Neural cell (in vitro differentiated cells): ENCODE measurements at regions not wholly inside any gene's neighbourhood (a gene's known extent, or its start where the extent isn't known, plus 50 kb on each side); places are given as distances from the start of the nearest gene placed in this dataset.

Experiments
- H2AFZ ChIP-seq: fragments of 200-600, 300-800 bp; sonication (generic), shearing (Covaris generic); 2 replicates; pipeline ENCODE4 v1.6.0; 2014; ENCODE audit warnings: low read depth, mild to moderate bottlenecking, antibody characterized with exemption, low read length, moderate library complexity
- H3F3A ChIP-seq: fragments of 200-600 bp; shearing (Covaris generic); 2 replicates; pipeline ENCODE4 v1.6.1; 2016; ENCODE audit warnings: mild to moderate bottlenecking, moderate library complexity, mixed read lengths, antibody characterized with exemption, low read length; ENCODE audit not compliant: insufficient read depth, poor library complexity, severe bottlenecking
- H3K27ac ChIP-seq: fragments of 200-600, 300-800 bp; sonication (generic), shearing (Covaris generic); 2 replicates; pipeline ENCODE4 v1.5.1; 2014; ENCODE audit warnings: mild to moderate bottlenecking, low read length, moderate library complexity
- H3K27me3 ChIP-seq: fragments of 300-800, 200-600 bp; sonication (generic), shearing (Covaris generic); 2 replicates; pipeline ENCODE4 v1.6.0; 2014; ENCODE audit warnings: mild to moderate bottlenecking, low read depth, low read length, moderate library complexity; ENCODE audit not compliant: insufficient read depth
- H3K36me3 ChIP-seq: fragments of 300-800, 200-600 bp; sonication (generic), shearing (Covaris generic); 2 replicates; pipeline ENCODE4 v1.5.1; 2014; ENCODE audit warnings: mild to moderate bottlenecking, antibody characterized with exemption, low read length, moderate library complexity; ENCODE audit not compliant: insufficient read depth
- H3K4me2 ChIP-seq: fragments of 300-800, 200-600 bp; sonication (generic), shearing (Covaris generic); 2 replicates; pipeline ENCODE4 v1.6.0; 2014; ENCODE audit warnings: mild to moderate bottlenecking, low read length
- H3K4me3 ChIP-seq: fragments of 300-800, 200-600 bp; sonication (generic), shearing (Covaris generic); 2 replicates; pipeline ENCODE4 v1.5.1; 2014; ENCODE audit warnings: mild to moderate bottlenecking, low read length, moderate library complexity
- H3K79me2 ChIP-seq: fragments of 200-600 bp; shearing (Covaris generic); replicated peaks from 2 replicates; pipeline ENCODE4 v1.6.0; 2014; ENCODE audit warnings: mild to moderate bottlenecking, low read length, moderate library complexity; ENCODE audit not compliant: insufficient read depth
- H3K9ac ChIP-seq: fragments of 300-800, 200-600 bp; sonication (generic), shearing (Covaris generic); 2 replicates; pipeline ENCODE4 v1.6.1; 2016; ENCODE audit warnings: mild to moderate bottlenecking, low read length, mixed read lengths
- H3K9me2 ChIP-seq: fragments of 200-600 bp; shearing (Covaris generic); 2 replicates; pipeline ENCODE4 v1.6.1; 2016; ENCODE audit warnings: mild to moderate bottlenecking, low read length, mixed read lengths; ENCODE audit not compliant: insufficient read depth
- H3K9me3 ChIP-seq: fragments of 200-600, 300-800 bp; sonication (generic), shearing (Covaris generic); 2 replicates; pipeline ENCODE4 v1.6.1; 2016; ENCODE audit warnings: mild to moderate bottlenecking, mixed run types, low read length, moderate library complexity, mixed read lengths
- H4K20me1 ChIP-seq: fragments of 200-600 bp; shearing (Covaris generic); 2 replicates; pipeline ENCODE4 v1.6.1; 2016; ENCODE audit warnings: mild to moderate bottlenecking, mixed run types; ENCODE audit not compliant: insufficient read depth
- CTCF ChIP-seq: fragments of 450-650 bp; IDR thresholded peaks from 2 replicates; pipeline ENCODE4 v1.5.1; 2014; ENCODE audit warnings: antibody characterized with exemption, mild to moderate bottlenecking, moderate library complexity; ENCODE audit not compliant: poor library complexity, severe bottlenecking
- EP300 ChIP-seq: fragments of 450-650 bp; conservative IDR thresholded peaks from 2 replicates; pipeline ENCODE4 v1.6.1; 2014; ENCODE audit warnings: antibody characterized with exemption, mild to moderate bottlenecking, moderate library complexity; ENCODE audit not compliant: poor library complexity, severe bottlenecking
- EZH2 ChIP-seq: fragments of 200-600, 300-800 bp; shearing (Covaris generic), sonication (generic); IDR thresholded peaks from 2 replicates; pipeline ENCODE4 v1.6.1; 2014; ENCODE audit warnings: antibody characterized with exemption, low read length, borderline replicate concordance, mild to moderate bottlenecking; ENCODE audit not compliant: insufficient read depth, poor library complexity, severe bottlenecking
- MXI1 ChIP-seq: fragments of 450-650 bp; conservative IDR thresholded peaks from 2 replicates; pipeline ENCODE4 v1.6.1; 2014; ENCODE audit warnings: antibody characterized with exemption, mild to moderate bottlenecking; ENCODE audit not compliant: poor library complexity, severe bottlenecking
- POLR2AphosphoS5 ChIP-seq: IDR thresholded peaks from 2 replicates; pipeline ENCODE4 v1.6.1; 2012
- RAD21 ChIP-seq: fragments of 450-650 bp; conservative IDR thresholded peaks from 2 replicates; pipeline ENCODE4 v1.6.1; 2014; ENCODE audit warnings: antibody characterized with exemption, mild to moderate bottlenecking, moderate library complexity
- SMC3 ChIP-seq: fragments of 450-650 bp; conservative IDR thresholded peaks from 2 replicates; pipeline ENCODE4 v1.6.1; 2014; ENCODE audit warnings: antibody characterized with exemption, mild to moderate bottlenecking, moderate library complexity; ENCODE audit not compliant: poor library complexity
- TAF1 ChIP-seq: IDR thresholded peaks from 2 replicates; pipeline ENCODE4 v1.6.1; 2012; ENCODE audit warnings: low read depth
- TF ChIP-seq, protein P1 (sequence below): IDR thresholded peaks from 2 replicates; pipeline ENCODE4 v1.6.1; 2012; ENCODE audit warnings: borderline replicate concordance

DNA sequence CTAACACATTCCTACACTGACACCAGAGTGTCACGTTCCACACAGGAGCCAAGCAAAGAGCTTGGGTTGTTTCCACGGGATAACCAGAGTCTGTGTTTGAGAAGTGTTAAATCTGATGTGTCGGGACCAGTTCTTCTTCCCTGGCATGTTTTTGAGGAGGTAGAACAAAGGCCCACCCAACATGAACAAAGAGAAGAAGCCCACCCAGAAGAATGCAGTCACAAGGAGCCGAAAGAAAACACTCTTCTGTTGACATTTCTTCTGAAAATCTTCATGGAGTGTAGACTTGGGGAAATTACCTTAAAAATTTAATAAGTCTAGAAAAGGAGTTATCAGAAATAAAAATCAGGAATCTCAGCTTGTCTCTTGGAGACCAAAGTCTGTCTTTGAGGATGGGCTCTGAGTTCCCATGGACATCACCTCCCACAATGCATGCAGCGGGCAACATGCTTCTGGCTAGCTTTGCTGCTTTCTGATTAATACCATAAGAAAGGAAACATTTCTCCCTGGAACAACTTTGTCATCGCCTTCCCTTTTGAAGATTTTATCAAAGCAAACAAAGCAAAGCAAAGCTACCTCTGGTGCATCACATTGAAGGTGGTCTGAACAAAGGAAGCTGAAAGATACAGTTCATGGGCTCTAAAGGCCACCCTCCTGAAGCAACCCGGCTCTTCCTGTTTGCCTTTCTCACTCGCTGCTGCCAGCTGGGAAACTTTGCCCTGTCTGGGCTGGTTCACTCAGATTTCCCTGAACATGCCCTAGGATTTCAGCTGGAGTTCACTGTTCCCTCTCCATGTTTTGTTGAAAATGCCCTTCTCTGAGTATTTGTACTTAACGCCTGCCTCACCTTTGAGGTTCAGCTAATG, 448.1 kb downstream of the KIF16B start:
- Histone ChIP-seq H4K20me1 (no peaks in the 10 kb centered on the region), H3K79me2 (no peaks in the 10 kb centered on the region), H3K9ac (no peak overlapping the region), H3K4me3 (no peak overlapping the region), H3F3A (no peaks in the 10 kb centered on the region), H3K9me2 (no peaks in the 10 kb centered on the region), H3K27me3 (no peaks in the 10 kb centered on the region), H2AFZ (no peak overlapping the region), H3K36me3 (no peaks in the 10 kb centered on the region), H3K4me2 (no peak overlapping the region), H3K27ac (no peak overlapping the region), H3K9me3 (no peaks in the 10 kb centered on the region)
- no peak for TF ChIP-seq POLR2AphosphoS5
- TF ChIP-seq TAF1 = no peak
- no peak for TF ChIP-seq SMC3
- no peak for TF ChIP-seq MXI1
- no peak for TF ChIP-seq RAD21
- no peak for TF ChIP-seq CTCF
- no peak for TF ChIP-seq EZH2
- no peak for TF ChIP-seq EP300
- TF ChIP-seq, protein P1, sequence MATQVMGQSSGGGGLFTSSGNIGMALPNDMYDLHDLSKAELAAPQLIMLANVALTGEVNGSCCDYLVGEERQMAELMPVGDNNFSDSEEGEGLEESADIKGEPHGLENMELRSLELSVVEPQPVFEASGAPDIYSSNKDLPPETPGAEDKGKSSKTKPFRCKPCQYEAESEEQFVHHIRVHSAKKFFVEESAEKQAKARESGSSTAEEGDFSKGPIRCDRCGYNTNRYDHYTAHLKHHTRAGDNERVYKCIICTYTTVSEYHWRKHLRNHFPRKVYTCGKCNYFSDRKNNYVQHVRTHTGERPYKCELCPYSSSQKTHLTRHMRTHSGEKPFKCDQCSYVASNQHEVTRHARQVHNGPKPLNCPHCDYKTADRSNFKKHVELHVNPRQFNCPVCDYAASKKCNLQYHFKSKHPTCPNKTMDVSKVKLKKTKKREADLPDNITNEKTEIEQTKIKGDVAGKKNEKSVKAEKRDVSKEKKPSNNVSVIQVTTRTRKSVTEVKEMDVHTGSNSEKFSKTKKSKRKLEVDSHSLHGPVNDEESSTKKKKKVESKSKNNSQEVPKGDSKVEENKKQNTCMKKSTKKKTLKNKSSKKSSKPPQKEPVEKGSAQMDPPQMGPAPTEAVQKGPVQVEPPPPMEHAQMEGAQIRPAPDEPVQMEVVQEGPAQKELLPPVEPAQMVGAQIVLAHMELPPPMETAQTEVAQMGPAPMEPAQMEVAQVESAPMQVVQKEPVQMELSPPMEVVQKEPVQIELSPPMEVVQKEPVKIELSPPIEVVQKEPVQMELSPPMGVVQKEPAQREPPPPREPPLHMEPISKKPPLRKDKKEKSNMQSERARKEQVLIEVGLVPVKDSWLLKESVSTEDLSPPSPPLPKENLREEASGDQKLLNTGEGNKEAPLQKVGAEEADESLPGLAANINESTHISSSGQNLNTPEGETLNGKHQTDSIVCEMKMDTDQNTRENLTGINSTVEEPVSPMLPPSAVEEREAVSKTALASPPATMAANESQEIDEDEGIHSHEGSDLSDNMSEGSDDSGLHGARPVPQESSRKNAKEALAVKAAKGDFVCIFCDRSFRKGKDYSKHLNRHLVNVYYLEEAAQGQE = no peak

DNA sequence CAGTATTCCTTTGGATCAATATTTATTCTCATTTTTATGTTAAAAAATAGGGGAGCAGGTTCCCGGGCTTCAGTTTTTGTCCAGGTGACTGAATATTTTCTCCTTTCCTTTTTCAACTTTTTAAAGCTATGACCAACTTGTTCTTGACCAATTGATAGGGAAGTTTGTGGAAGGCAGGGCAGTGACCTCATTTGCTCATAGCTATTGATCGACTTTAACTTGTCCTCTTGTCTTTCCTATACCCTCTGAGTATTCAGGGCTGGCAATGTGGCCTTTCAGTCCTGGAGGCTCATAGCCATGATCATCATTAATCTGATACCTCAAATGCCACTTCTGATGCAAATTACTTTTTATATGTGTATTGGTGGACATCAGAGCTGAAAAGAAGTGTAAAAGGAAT, 448.8 kb downstream of the KIF16B start:
- TF ChIP-seq TAF1 = no peak
- Histone ChIP-seq H2AFZ (no peak overlapping the region), H3K79me2 (no peaks in the 10 kb centered on the region), H3K36me3 (no peaks in the 10 kb centered on the region), H3K27me3 (no peaks in the 10 kb centered on the region), H3K4me3 (no peak overlapping the region), H3K9me3 (no peaks in the 10 kb centered on the region), H3K4me2 (no peak overlapping the region), H3K27ac (no peak overlapping the region), H3K9me2 (no peaks in the 10 kb centered on the region), H3K9ac (no peak overlapping the region), H4K20me1 (no peaks in the 10 kb centered on the region), H3F3A (no peaks in the 10 kb centered on the region)
